H1 (cell line): ENCODE measurements at regions not wholly inside any gene's neighbourhood (a gene's known extent, or its start where the extent isn't known, plus 50 kb on each side); places are given as distances from the start of the nearest gene placed in this dataset.

Experiments
- ASH2L ChIP-seq: fragments of 200-600, 300-600 bp; sonication (generic); IDR thresholded peaks from one replicate; pipeline ENCODE4 v1.7.1; 2017; ENCODE audit warnings: low read length
- RXRA ChIP-seq: IDR thresholded peaks from 2 replicates; pipeline ENCODE4 v1.6.1; 2011; ENCODE audit warnings: low read depth, mild to moderate bottlenecking, low read length, moderate library complexity; ENCODE audit not compliant: insufficient read depth
- SIN3A ChIP-seq, 2 experiments: IDR thresholded peaks in 1 of 2; conservative IDR thresholded peaks in 1 of 2; 2 replicates each; pipeline ENCODE4 v1.6.1; 2011 to 2012; ENCODE audit warnings: low read length in 2 of 2, improper control_type of control experiment in 1 of 2, low read depth in 1 of 2, mild to moderate bottlenecking in 1 of 2
- TCF12 ChIP-seq: IDR thresholded peaks from 2 replicates; pipeline ENCODE4 v1.6.1; 2011; ENCODE audit warnings: low read depth, mild to moderate bottlenecking, low read length
- ZNF274 ChIP-seq: IDR thresholded peaks from 2 replicates; pipeline ENCODE4 v1.7.0; 2012; ENCODE audit warnings: low read length, borderline replicate concordance; ENCODE audit errors: extremely low read depth
- TF ChIP-seq, protein P1 (sequence below): IDR thresholded peaks from 2 replicates; pipeline ENCODE4 v1.6.1; 2012; ENCODE audit warnings: low read length, inconsistent platforms

DNA sequence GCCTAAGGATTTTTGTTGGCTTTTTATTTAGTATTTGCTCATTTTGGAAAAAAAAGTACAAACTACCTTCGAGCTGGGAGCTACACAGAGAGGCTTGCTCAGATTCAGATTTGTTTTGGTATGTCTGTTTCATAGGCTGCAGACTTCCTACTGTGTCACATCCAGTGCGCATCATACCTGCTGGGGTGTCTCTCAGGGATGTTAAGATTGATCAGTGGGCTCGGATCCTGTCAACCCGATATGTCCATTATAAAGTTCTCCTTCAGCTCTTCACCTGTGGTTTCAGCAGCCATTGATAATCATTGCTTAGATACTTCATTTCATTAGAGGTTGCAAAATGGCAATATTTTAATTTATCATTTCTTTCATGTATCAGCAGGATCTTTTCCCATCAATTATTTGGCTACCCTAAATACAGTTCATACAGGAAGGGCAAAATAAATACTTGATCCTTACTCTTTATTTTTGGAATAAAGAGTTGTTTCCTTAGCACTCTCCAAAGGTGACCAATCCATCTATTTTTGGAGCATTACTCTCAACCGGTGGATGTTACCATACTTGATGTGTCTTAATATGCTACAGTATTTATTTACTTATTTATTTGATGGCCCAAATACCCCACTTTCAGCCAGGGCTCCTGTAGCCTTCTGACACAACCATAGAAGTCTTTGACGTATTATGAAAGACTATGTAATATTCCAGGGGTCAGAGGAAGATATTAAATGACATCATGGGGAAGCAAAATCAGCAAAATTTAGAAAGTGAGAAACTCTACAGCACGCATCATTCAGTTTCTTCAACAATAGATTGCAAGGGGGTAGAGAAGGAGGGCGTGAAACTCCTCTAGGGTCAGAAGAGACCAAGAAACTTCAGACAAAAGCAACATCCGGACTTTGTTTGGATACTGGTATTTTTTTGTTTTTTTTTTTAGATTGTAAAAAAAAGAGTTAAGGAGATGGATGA is 55.3 kb upstream of the HNRNPU start (continued):
- TF ChIP-seq ZNF274 (no peak), TCF12 (no peak), SIN3A (conservative IDR thresholded peaks at IDR 0.05 in 1 of 2, IDR thresholded peaks at IDR 0.05 in 1 of 2; ENCODE audit: low read depth in 1 of 2, low read length in 2 of 2) (no peak), ASH2L (no peak), RXRA (no peak)
- TF ChIP-seq, protein P1, sequence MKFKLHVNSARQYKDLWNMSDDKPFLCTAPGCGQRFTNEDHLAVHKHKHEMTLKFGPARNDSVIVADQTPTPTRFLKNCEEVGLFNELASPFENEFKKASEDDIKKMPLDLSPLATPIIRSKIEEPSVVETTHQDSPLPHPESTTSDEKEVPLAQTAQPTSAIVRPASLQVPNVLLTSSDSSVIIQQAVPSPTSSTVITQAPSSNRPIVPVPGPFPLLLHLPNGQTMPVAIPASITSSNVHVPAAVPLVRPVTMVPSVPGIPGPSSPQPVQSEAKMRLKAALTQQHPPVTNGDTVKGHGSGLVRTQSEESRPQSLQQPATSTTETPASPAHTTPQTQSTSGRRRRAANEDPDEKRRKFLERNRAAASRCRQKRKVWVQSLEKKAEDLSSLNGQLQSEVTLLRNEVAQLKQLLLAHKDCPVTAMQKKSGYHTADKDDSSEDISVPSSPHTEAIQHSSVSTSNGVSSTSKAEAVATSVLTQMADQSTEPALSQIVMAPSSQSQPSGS, result no peak
